ENCODE measurements at regions not wholly inside any gene's neighbourhood (a gene's known extent, or its start where the extent isn't known, plus 50 kb on each side); places are given as distances from the start of the nearest gene placed in this dataset.

GRCh38 chr2:136377423-136378382, 259.8 kb upstream of the CXCR4 start:
- TF ChIP-seq SMC3 (conservative IDR thresholded peaks at IDR 0.05; ENCODE audit: poor library complexity) (no peak), TAF1 (IDR thresholded peaks at IDR 0.05; ENCODE audit: low read depth) (no peak), RAD21 (conservative IDR thresholded peaks at IDR 0.05) (no peak), EZH2 (IDR thresholded peaks at IDR 0.05; ENCODE audit: borderline replicate concordance, insufficient read depth, low read length, poor library complexity, severe bottlenecking) (no peak), CTCF (IDR thresholded peaks at IDR 0.05; ENCODE audit: poor library complexity, severe bottlenecking) (no peak), MXI1 (conservative IDR thresholded peaks at IDR 0.05; ENCODE audit: poor library complexity, severe bottlenecking) (no peak)
- H3K36me3 ChIP-seq (ENCODE audit: insufficient read depth, low read length) = no peaks in the 10 kb centered on the region
- no peaks in the 10 kb centered on the region for H3K27me3 ChIP-seq (ENCODE audit: insufficient read depth, low read depth, low read length)
- H3F3A ChIP-seq (ENCODE audit: insufficient read depth, low read length, poor library complexity, severe bottlenecking) = no peaks in the 10 kb centered on the region
- H2AFZ ChIP-seq (ENCODE audit: low read depth, low read length) = no peak overlapping the region
- no peak overlapping the region for H3K4me2 ChIP-seq (ENCODE audit: low read length)
- no peak overlapping the region for H3K27ac ChIP-seq (ENCODE audit: low read length)
- no peaks in the 10 kb centered on the region for H3K79me2 ChIP-seq (replicated peaks; ENCODE audit: insufficient read depth, low read length)
- no peak overlapping the region for H3K4me3 ChIP-seq (ENCODE audit: low read length)
- H4K20me1 ChIP-seq (ENCODE audit: insufficient read depth) = no peaks in the 10 kb centered on the region
- no peaks in the 10 kb centered on the region for H3K9me3 ChIP-seq (ENCODE audit: low read length)
- no peak overlapping the region for H3K9ac ChIP-seq (ENCODE audit: low read length)
- H3K9me2 ChIP-seq (ENCODE audit: insufficient read depth, low read length) = no peaks in the 10 kb centered on the region

GRCh38 chr2:136376798-136377211, 258.9 kb upstream of the CXCR4 start:
- no peak overlapping the region for H3K4me2 ChIP-seq (ENCODE audit: low read length)
- no peaks in the 10 kb centered on the region for H3K36me3 ChIP-seq (ENCODE audit: insufficient read depth, low read length)
- no peaks in the 10 kb centered on the region for H3K9me3 ChIP-seq (ENCODE audit: low read length)
- no peak overlapping the region for H3K9ac ChIP-seq (ENCODE audit: low read length)
- H3K79me2 ChIP-seq (replicated peaks; ENCODE audit: insufficient read depth, low read length) = no peaks in the 10 kb centered on the region
- H3K4me3 ChIP-seq (ENCODE audit: low read length) = no peak overlapping the region
- TF ChIP-seq MXI1 (conservative IDR thresholded peaks at IDR 0.05; ENCODE audit: poor library complexity, severe bottlenecking) (no peak), RAD21 (conservative IDR thresholded peaks at IDR 0.05) (no peak), REST (IDR thresholded peaks at IDR 0.05; ENCODE audit: borderline replicate concordance) (no peak), POLR2AphosphoS5 (IDR thresholded peaks at IDR 0.05) (no peak), SMC3 (conservative IDR thresholded peaks at IDR 0.05; ENCODE audit: poor library complexity) (no peak), EP300 (conservative IDR thresholded peaks at IDR 0.05; ENCODE audit: poor library complexity, severe bottlenecking) (no peak), CTCF (IDR thresholded peaks at IDR 0.05; ENCODE audit: poor library complexity, severe bottlenecking) (no peak), EZH2 (IDR thresholded peaks at IDR 0.05; ENCODE audit: borderline replicate concordance, insufficient read depth, low read length, poor library complexity, severe bottlenecking) (no peak)
- no peak overlapping the region for H3K27ac ChIP-seq (ENCODE audit: low read length)
- no peaks in the 10 kb centered on the region for H3K27me3 ChIP-seq (ENCODE audit: insufficient read depth, low read depth, low read length)
- H4K20me1 ChIP-seq (ENCODE audit: insufficient read depth) = no peaks in the 10 kb centered on the region
- H3K9me2 ChIP-seq (ENCODE audit: insufficient read depth, low read length) = no peaks in the 10 kb centered on the region
- no peak overlapping the region for H2AFZ ChIP-seq (ENCODE audit: low read depth, low read length)
- no peaks in the 10 kb centered on the region for H3F3A ChIP-seq (ENCODE audit: insufficient read depth, low read length, poor library complexity, severe bottlenecking)

Data from neural cell (in vitro differentiated cells).